ENCODE measurements at regions not wholly inside any gene's neighbourhood (a gene's known extent, or its start where the extent isn't known, plus 50 kb on each side); places are given as distances from the start of the nearest gene placed in this dataset.

- DNase-seq (ENCODE audit: low spot score): no peak
- TF ChIP-seq CTCF (IDR thresholded peaks at IDR 0.05; ENCODE audit: extremely low read depth, insufficient read depth, missing control alignments): no peak
- in situ Hi-C loops (cut with MboI; ENCODE audit: low pct_unique_long_range_greater_than_20kb, low sequenced_read_pairs, unreplicated experiment): no loop called here
Measured at GRCh38 chr3:17945018-17945798, 202.8 kb upstream of the TBC1D5 start.

GRCh38 chr3:17942856-17943255 lies 200.4 kb upstream of the TBC1D5 start:
- DNase-seq (ENCODE audit: low spot score): no peak
- in situ Hi-C loops (cut with MboI; ENCODE audit: low pct_unique_long_range_greater_than_20kb, low sequenced_read_pairs, unreplicated experiment): no loop called here
- no peak for TF ChIP-seq CTCF (IDR thresholded peaks at IDR 0.05; ENCODE audit: extremely low read depth, insufficient read depth, missing control alignments)

GRCh38 chr3:17941766-17942165 lies 199.3 kb upstream of the TBC1D5 start:
- no peak for TF ChIP-seq CTCF (IDR thresholded peaks at IDR 0.05; ENCODE audit: extremely low read depth, insufficient read depth, missing control alignments)
- in situ Hi-C loops (cut with MboI; ENCODE audit: low pct_unique_long_range_greater_than_20kb, low sequenced_read_pairs, unreplicated experiment): no loop called here

GRCh38 chr3:17941152-17941551 lies 198.7 kb upstream of the TBC1D5 start:
- no peak for DNase-seq (ENCODE audit: low spot score)
- in situ Hi-C loops (cut with MboI; ENCODE audit: low pct_unique_long_range_greater_than_20kb, low sequenced_read_pairs, unreplicated experiment): no loop called here

More at GRCh38 chr3:17941766-17942165, 199.3 kb upstream of the TBC1D5 start:
- no peak for DNase-seq (ENCODE audit: low spot score)

GRCh38 chr3:17939157-17939556 lies 196.7 kb upstream of the TBC1D5 start:
- in situ Hi-C loops (cut with MboI; ENCODE audit: low pct_unique_long_range_greater_than_20kb, low sequenced_read_pairs, unreplicated experiment): no loop called here
- no peak for TF ChIP-seq CTCF (IDR thresholded peaks at IDR 0.05; ENCODE audit: extremely low read depth, insufficient read depth, missing control alignments)
- no peak for DNase-seq (ENCODE audit: low spot score)

More at GRCh38 chr3:17941152-17941551, 198.7 kb upstream of the TBC1D5 start:
- no peak for TF ChIP-seq CTCF (IDR thresholded peaks at IDR 0.05; ENCODE audit: extremely low read depth, insufficient read depth, missing control alignments)

- TF ChIP-seq CTCF (IDR thresholded peaks at IDR 0.05; ENCODE audit: extremely low read depth, insufficient read depth, missing control alignments): no peak
- no peak for DNase-seq (ENCODE audit: low spot score)
- in situ Hi-C loops (cut with MboI; ENCODE audit: low pct_unique_long_range_greater_than_20kb, low sequenced_read_pairs, unreplicated experiment): no loop called here
Measured at GRCh38 chr3:17938313-17938712, 195.9 kb upstream of the TBC1D5 start.

All from GM13977 (cell line).